ENCODE measurements at regions not wholly inside any gene's neighbourhood (a gene's known extent, or its start where the extent isn't known, plus 50 kb on each side); places are given as distances from the start of the nearest gene placed in this dataset.
"Not testable (repeated sequence)": the region's sequence is repeated elsewhere in the genome, so short reads cannot be mapped to it uniquely, and the experiment has no call there.

DNA sequence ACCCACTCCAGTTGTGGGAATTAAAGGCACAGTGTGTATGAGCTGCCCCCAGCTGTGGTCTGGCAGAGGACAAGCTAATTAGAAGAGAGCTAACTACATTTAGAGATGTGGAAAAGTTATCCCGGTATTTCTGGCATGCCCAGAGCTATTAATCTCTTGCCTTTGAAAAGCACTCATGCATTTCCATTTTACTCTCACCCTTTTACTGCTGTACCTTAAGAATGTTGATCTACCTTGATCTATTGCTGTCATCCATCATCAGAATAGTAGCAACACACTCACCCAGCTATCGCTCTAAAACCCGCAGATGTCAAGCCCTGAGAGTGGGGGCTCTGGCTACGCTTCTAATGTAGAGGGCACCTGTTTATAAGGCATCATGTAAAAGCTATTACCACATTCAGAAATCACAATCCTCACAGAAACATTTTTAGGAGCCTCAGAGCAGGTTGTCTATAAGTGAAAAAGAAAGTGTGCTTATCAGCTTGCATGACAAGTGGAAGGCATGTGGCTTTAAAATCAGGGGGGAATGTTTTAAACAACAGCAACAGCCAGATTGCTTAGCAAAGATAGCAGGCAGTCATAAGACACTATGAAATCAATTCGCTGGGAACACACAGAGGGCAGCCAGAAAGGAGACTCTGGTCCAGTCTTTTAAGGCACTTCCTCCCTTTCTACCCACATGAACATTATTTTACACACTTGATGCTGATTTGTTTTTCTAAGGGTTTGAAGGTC lies 224.2 kb upstream of the IRS2 start:
- DNase-seq, result no peak
- intact Hi-C loops (cut with micrococcal nuclease), result no loop called here
- Mint-ChIP-seq H3K4me1 (no peaks in the 10 kb centered on the region), H3K36me3 (ENCODE audit: low read depth) (no peaks in the 10 kb centered on the region), H3K4me3 (no peak overlapping the region), H3K9me3 (no peaks in the 10 kb centered on the region), H3K27ac (no peak overlapping the region), H3K27me3 (no peaks in the 10 kb centered on the region)

DNA sequence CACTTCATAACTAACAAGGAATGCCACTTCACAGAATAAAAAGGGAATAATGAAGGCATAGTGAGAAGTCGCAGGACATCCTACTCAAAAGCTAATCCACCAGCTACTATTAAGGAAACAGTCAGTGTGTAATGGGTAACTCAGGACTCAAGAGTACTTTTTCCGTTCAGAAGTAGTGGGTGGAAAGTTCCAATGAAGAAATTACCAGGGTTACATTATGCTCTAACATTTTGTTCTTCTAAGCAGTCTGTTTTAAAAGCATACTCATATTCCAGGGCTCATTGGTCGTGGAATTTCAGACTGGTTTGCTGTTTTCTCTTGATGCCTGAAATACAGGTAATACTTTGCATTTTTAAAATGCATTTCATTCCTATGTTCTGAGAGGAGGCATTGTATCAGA lies 222.4 kb upstream of the IRS2 start:
- H3K4me1 Mint-ChIP-seq, result no peaks in the 10 kb centered on the region
- DNase-seq, result no peak
- no peaks in the 10 kb centered on the region for H3K36me3 Mint-ChIP-seq (ENCODE audit: low read depth)
- intact Hi-C loops (cut with micrococcal nuclease), result no loop called here
- no peaks in the 10 kb centered on the region for H3K27me3 Mint-ChIP-seq
- no peaks in the 10 kb centered on the region for H3K9me3 Mint-ChIP-seq
- H3K27ac Mint-ChIP-seq, result no peak overlapping the region
- no peak overlapping the region for H3K4me3 Mint-ChIP-seq

DNA sequence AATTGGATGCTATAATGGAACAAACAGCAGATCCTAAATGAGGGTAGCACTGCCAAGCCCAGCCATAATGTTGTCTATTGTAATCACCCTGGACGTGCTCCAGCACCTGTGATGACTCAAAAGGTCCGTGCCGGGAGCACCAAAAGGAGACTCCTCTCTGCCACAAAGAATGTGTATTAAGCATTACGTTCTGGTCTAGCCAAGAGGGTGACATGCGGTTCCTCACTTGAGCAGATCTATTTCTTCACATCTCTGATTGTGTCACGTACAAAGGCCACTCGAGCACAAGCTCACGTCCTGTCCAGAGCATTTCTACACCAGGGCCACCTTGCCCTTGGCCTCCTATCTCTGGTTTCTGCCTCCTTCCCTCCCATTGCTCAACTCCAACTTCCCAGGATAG lies 219.9 kb upstream of the IRS2 start:
- no peaks in the 10 kb centered on the region for H3K9me3 Mint-ChIP-seq
- H3K36me3 Mint-ChIP-seq (ENCODE audit: low read depth), result no peaks in the 10 kb centered on the region
- no peaks in the 10 kb centered on the region for H3K27me3 Mint-ChIP-seq
- no peak for DNase-seq
- H3K4me1 Mint-ChIP-seq, result no peaks in the 10 kb centered on the region
- no peak overlapping the region for H3K4me3 Mint-ChIP-seq
- intact Hi-C loops (cut with micrococcal nuclease), result no loop called here
- no peak overlapping the region for H3K27ac Mint-ChIP-seq

DNA sequence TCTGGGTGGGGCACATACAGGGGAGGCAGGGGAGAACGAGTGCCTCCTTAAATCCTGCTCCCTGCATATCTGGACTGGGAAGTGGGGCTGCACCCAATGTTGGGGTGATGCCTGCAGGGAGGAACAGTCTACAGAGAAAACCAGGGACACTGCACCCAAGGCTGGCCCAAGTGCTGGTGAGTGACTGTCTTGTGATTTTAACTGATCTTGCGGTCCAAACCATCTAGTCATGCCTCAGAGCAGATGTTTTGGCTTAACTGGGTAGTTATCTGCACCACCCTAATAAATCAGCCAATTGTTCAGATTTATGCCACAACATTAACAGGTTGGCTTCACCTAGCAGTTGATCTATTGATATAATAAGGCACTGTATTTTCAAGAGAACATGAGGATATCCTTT lies 219.2 kb upstream of the IRS2 start:
- H3K27me3 Mint-ChIP-seq, result no peaks in the 10 kb centered on the region
- H3K27ac Mint-ChIP-seq, result no peak overlapping the region
- DNase-seq, result no peak
- H3K4me1 Mint-ChIP-seq, result no peaks in the 10 kb centered on the region
- H3K36me3 Mint-ChIP-seq (ENCODE audit: low read depth), result no peaks in the 10 kb centered on the region
- H3K9me3 Mint-ChIP-seq, result no peaks in the 10 kb centered on the region
- H3K4me3 Mint-ChIP-seq, result no peak overlapping the region
- intact Hi-C loops (cut with micrococcal nuclease), result no loop called here

DNA sequence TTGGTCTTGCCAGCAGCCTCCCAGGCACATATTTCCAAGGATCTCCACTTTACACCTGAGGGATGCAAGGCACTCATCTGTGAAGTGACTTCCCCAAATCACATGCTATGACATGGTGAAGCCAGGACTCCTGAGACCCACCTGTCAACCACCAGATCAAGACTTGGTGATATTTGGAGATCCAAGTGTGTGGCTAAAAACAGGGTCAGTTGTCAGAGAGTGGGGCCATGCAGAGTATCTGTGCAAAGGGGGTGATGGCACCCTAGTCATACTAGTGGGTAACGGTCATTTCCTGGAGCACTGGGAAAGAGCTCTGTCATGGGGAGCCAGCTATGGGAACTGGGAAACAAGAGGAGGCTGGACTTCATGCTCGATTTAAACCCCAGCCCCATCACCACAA lies 218.4 kb upstream of the IRS2 start:
- H3K27me3 Mint-ChIP-seq, result no peaks in the 10 kb centered on the region
- no peak overlapping the region for H3K4me3 Mint-ChIP-seq
- no peaks in the 10 kb centered on the region for H3K9me3 Mint-ChIP-seq

DNA sequence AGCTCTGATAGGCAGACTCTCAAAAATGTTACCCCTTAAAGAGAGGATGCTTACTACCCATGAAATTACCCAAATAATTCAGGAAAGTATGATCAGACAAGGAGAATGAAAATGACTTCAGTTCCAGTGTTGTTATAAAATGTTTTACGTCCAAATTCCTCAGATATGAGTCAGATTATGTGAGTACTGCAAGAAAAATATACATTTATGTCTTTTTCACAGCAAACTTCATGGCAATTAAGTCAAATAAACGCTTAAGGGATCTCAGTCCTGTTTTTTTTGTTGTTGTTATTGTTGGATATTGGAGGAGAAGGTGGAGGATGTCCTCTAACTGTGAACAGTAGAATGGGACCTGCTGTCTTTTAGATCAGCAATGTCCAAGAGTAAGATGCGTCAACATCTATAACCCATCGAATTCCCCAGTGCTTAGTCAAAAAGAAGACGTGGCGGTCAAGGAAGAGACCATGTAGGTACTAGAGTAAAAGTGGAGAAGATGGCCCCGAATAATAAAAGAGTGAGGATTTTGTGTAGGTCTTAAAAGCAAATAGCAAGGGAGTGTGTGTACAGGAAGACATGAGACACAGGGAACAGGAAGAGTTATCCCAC lies 215.4 kb upstream of the IRS2 start:
- intact Hi-C loops (cut with micrococcal nuclease), result no loop called here
- Mint-ChIP-seq H3K9me3 (no peaks in the 10 kb centered on the region), H3K36me3 (ENCODE audit: low read depth) (no peaks in the 10 kb centered on the region), H3K27me3 (peaks cover 2% of the 10 kb centered on the region), H3K4me1 (no peaks in the 10 kb centered on the region), H3K4me3 (no peak overlapping the region), H3K27ac (no peak overlapping the region)
- no peak for DNase-seq

More for the DNA sequence above, 218.4 kb upstream of the IRS2 start:
- no peak for DNase-seq
- H3K27ac Mint-ChIP-seq, result no peak overlapping the region
- H3K36me3 Mint-ChIP-seq (ENCODE audit: low read depth), result no peaks in the 10 kb centered on the region
- intact Hi-C loops (cut with micrococcal nuclease), result no loop called here
- H3K4me1 Mint-ChIP-seq, result no peaks in the 10 kb centered on the region

DNA sequence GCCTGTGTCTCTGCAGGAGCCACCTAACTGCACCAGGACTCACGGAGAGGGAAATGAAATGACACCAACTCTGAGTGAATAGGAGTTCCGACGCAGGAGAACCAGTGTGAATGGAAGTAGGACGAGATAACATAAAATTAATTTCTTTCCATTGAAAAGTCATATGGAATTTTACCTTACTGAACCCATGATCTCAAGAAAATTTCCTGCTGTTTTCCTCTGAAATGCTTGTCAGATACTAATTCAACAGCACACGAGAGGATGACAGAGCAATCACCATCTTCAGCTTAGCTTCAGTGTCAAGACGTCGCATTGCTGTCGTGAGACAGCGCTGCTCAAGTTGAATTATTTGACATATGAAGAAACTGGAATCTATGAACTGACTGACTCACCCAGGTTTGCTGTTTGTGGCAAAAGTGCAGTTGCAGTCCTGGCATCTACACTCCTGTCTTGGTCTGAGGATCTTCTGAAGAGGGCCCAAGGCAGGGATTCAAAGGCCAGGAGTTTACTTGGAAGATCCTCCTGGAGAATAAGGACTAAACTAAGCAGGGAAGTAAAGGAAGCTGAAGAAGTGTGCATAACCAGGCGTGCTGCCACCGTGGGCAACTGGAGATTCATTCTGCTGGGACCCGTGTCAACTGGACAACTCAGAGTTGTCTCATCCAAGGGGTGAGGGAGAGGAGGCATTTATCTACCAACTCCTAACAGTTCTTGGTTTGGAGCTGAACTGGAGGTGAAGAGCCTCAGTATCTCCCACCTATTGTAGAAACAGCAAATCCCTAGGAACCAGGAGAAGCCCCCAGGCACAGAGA lies 214.4 kb upstream of the IRS2 start:
- Mint-ChIP-seq H3K27ac (no peak overlapping the region), H3K4me1 (no peaks in the 10 kb centered on the region), H3K9me3 (no peaks in the 10 kb centered on the region), H3K4me3 (no peak overlapping the region), H3K27me3 (peaks cover 2% of the 10 kb centered on the region), H3K36me3 (ENCODE audit: low read depth) (no peaks in the 10 kb centered on the region)
- DNase-seq, result no peak
- intact Hi-C loops (cut with micrococcal nuclease), result no loop called here

DNA sequence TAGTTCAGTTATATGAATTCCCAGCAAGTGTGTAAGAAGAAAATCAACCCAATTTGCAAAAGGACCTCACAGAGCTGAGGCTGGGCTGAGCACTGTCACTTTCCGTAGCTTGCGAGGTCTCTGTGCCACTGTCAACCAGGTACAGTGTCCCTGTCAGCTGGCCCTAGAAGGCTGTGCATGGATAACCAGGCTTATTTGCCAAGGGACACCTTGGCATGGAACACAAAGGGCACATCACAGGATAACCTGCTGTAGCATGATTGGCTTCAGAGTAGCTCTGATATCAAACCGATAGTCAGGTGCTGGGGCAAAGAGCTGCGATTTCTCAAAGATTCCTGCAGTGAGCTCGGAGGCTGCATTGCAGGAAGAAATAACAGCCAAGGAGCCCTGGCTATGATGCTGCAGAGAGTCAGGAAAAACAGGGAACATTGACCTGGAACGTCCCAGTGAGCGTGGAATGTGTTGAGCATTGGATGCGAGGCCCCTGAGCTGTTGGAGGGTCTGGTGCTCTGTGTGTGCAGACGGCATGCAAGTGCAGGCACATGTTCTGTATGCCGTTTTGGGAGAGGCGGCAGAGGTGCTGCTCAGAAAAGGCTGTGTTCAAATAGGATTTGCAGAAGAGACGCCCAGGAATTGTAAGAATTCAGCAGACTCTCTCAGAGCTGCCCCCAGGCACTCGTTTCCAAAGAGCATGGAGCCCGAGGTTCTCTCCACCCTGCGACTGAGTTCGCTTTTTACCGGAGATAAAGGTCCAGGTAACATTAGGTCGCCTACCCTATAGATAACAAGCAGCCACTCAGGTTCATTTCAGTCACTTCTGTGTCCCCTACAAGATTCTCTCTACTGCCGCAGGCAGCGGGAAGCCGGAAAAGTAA lies 213.5 kb upstream of the IRS2 start:
- no peaks in the 10 kb centered on the region for H3K36me3 Mint-ChIP-seq (ENCODE audit: low read depth)
- no peak for DNase-seq
- H3K4me3 Mint-ChIP-seq, result no peak overlapping the region
- no peaks in the 10 kb centered on the region for H3K4me1 Mint-ChIP-seq
- intact Hi-C loops (cut with micrococcal nuclease), result no loop called here
- H3K27ac Mint-ChIP-seq, result no peak overlapping the region
- H3K27me3 Mint-ChIP-seq, result peaks cover 2% of the 10 kb centered on the region
- no peaks in the 10 kb centered on the region for H3K9me3 Mint-ChIP-seq

DNA sequence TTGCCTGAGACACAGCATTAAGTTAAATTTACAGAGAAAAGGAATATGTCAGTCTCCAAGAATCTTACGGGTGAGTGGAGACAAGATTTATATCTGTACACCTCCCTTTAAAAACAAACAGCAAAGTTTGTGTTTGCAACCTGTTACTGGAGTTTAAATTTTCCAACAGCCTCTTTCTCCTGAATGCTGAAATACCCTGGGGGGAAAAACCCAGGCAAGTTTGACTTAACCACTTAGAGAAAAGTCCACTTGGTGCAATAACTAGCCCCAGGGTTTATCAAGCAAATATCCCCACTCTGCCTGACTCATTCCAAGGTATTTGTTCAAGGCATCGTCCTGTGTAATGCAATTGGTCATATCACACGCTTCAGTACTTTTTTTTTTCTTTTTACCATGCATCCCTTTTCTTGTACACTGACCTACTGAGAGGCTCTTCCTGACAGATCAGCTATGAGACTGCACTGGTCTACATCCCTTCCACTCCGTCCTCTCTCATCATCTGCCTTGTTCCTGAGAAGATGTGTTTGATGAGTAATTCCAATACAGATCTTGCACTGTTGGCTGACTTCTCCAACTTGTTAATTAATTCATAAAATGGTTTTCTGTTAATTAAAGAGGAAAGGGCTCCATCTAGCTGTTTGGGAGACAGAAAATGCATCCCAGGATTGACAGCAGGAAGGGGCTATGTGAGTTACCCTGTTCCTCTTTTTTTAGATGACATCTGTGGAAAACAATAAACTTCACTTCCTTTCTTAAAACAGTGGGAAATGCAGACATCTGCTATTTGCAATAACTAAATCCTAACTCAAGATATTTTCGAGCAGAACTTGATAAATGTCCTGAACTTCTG lies 212.5 kb upstream of the IRS2 start:
- H3K4me1 Mint-ChIP-seq, result no peaks in the 10 kb centered on the region
- no peaks in the 10 kb centered on the region for H3K36me3 Mint-ChIP-seq (ENCODE audit: low read depth)
- no peaks in the 10 kb centered on the region for H3K9me3 Mint-ChIP-seq
- H3K27ac Mint-ChIP-seq, result no peak overlapping the region
- no peak overlapping the region for H3K4me3 Mint-ChIP-seq
- DNase-seq, result no peak
- peaks cover 2% of the 10 kb centered on the region for H3K27me3 Mint-ChIP-seq
- intact Hi-C loops (cut with micrococcal nuclease), result no loop called here

DNA sequence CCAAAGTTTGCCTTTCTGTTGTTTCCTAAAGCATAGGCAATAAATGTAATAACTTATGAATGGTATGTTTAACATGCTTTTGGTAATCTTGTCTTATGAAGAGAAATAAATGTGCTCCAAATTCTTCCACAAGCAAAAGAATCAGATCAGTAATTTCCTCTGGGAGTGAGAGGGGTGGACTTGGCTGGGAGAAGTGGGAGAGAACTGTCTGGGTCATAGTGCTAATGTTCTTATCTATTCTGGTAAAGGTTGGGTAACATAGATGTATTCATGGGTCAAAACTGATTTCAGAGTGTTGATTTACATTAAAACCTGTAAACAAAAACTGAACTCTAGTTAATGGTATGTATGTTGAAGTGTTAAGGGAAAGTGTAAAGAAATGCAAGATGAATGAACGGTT lies 211.7 kb upstream of the IRS2 start:
- DNase-seq, result no peak
- H3K36me3 Mint-ChIP-seq (ENCODE audit: low read depth), result no peaks in the 10 kb centered on the region
- no peaks in the 10 kb centered on the region for H3K9me3 Mint-ChIP-seq
- no peaks in the 10 kb centered on the region for H3K4me1 Mint-ChIP-seq
- H3K27ac Mint-ChIP-seq, result no peak overlapping the region
- H3K27me3 Mint-ChIP-seq, result peaks cover 2% of the 10 kb centered on the region
- intact Hi-C loops (cut with micrococcal nuclease), result no loop called here
- no peak overlapping the region for H3K4me3 Mint-ChIP-seq

DNA sequence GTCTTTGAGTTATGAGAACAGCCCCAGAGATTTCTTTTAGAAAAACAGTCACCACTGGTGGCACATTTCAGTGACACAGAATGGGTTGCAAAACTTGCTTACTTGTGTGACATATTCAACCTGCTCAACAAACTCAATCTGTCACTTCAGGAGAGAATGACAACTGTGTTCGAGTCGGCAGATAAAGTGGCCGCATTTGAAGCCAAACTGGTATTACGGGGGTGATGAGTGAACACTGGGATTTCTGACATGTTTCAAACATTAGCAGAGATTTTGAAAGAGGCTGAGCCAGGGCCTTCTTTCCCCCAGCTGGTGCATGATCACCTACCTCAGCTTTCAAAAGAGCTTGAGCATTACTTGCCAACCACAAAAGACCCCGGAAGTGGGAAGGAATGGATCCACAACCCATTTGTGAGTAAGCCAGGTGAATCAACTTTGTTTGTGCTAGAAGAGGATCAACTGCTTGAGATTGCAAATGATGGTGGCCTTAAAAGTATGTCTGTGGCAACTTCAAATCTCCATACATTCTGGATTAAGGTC lies 210.7 kb upstream of the IRS2 start:
- intact Hi-C loops (cut with micrococcal nuclease); H3K9me3 Mint-ChIP-seq; H3K27ac Mint-ChIP-seq; H3K4me1 Mint-ChIP-seq; H3K27me3 Mint-ChIP-seq; H3K36me3 Mint-ChIP-seq (ENCODE audit: low read depth); DNase-seq; H3K4me3 Mint-ChIP-seq: not testable (repeated sequence)

DNA sequence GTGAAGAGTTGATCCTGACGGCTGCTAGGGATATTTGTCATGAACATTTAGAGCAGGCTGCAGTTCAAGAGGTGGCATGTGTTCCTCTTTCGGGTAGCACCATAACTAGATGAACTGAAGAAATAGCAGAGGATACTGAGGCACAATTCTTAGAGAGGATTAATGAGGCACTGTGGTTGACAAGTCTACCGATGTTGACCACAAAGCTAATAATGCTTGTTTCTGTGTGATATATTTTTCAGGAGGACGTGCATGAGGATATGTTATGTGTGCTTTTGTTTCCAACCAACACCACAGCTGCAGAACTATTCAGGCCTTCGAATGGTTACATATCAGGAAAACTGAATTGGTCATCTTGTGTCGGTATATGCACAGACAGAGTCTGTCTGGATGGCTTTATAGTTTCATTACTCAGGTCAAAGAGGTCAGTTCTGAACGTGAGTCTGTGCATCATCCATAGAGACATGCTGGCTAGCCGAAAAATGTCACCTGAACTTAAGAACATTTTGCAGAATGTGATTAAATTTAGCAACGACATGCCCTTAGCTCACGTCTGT lies 210.1 kb upstream of the IRS2 start:
- DNase-seq, result no peak
- no peaks in the 10 kb centered on the region for H3K36me3 Mint-ChIP-seq (ENCODE audit: low read depth)
- H3K9me3 Mint-ChIP-seq, result no peaks in the 10 kb centered on the region
- H3K4me3 Mint-ChIP-seq, result no peak overlapping the region
- peaks cover 2% of the 10 kb centered on the region for H3K27me3 Mint-ChIP-seq
- intact Hi-C loops (cut with micrococcal nuclease), result no loop called here
- no peak overlapping the region for H3K27ac Mint-ChIP-seq
- no peaks in the 10 kb centered on the region for H3K4me1 Mint-ChIP-seq

DNA sequence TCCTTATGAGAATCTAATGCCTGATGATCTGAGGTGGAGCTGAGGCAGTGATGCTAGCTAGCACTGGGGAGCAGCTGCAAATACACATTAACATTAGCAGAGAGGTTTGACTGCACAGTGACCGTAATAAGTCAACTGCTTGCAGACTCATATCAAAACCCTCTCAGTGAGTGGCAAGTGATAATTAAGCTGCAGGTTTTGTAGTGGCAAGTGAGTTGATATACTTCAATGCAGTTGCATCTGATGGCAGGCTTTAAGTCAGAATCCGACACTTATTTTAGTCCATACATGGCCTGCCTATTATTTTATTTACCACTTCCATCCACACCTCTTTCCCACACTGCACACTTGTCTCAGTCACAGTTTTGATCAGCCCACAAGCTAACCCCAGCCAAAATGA lies 209.2 kb upstream of the IRS2 start:
- intact Hi-C loops (cut with micrococcal nuclease), result no loop called here
- no peak overlapping the region for H3K4me3 Mint-ChIP-seq
- no peaks in the 10 kb centered on the region for H3K36me3 Mint-ChIP-seq (ENCODE audit: low read depth)
- no peaks in the 10 kb centered on the region for H3K4me1 Mint-ChIP-seq
- peaks cover 2% of the 10 kb centered on the region for H3K27me3 Mint-ChIP-seq
- no peak overlapping the region for H3K27ac Mint-ChIP-seq
- no peak for DNase-seq
- H3K9me3 Mint-ChIP-seq, result no peaks in the 10 kb centered on the region
